GM19395 (cell line): ENCODE measurements at regions not wholly inside any gene's neighbourhood (a gene's known extent, or its start where the extent isn't known, plus 50 kb on each side); places are given as distances from the start of the nearest gene placed in this dataset.

ENCODE experiments used
- ATAC-seq: cut with Tn5 transposase; IDR thresholded peaks from one replicate; pipeline ENCODE4 v1.9.1; 2021; ENCODE audit warnings: mild to moderate bottlenecking, moderate library complexity; ENCODE audit not compliant: unreplicated experiment

DNA sequence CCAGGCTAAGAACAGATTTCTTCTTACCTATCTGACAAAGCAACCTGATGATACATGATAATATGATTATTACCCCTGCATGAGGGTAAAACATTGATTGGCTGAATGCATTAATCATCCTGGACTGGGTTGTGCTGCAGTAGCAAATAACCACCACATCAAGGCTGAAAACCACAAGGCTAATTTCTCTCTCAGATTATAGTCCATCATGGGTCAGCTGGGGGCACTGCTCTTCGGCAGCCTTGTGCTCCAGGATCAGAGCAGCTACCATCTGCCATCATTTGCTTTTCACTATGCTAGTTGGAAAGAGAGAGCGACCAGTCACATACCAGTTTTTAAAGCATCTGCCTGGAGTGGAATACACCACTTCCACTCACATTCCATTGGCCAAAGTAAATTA lies 383.5 kb downstream of the RASEF start:
- no peak for ATAC-seq

DNA sequence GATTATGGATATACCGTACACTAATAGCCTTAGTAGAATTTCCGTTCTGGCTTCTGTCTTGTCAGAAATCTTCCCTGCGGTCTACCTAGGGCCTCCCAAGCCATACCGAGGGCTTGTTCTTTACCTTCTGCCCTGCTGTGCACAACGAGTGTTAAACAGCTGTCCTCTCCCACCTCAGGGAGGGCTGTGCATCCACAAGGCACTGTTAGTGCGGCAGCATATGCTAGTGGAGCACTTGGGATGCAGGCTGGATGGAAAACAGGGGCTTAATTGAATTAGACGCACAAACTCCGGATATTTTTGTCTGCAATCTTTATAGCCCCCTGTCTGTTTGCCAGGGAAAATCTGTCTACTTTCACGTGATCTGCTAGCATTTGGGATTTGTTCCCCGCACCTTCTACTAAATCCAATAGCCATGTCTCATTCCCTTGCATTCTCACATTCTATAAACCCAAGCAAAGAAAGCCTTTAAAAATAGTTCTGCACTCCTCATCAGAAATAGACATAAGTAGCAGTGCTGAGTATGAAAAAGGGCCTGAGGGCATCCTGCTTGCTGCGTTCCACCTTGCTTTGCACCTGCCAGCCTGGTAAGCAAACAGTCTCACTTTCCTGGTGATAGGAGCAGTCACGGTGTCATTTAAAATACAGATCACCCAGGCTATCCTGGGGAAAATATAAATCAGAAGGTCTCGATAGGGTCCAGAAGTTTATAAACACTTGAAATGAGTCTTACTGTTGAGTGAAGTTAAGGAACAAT lies 382.6 kb downstream of the RASEF start:
- ATAC-seq, result no peak

DNA sequence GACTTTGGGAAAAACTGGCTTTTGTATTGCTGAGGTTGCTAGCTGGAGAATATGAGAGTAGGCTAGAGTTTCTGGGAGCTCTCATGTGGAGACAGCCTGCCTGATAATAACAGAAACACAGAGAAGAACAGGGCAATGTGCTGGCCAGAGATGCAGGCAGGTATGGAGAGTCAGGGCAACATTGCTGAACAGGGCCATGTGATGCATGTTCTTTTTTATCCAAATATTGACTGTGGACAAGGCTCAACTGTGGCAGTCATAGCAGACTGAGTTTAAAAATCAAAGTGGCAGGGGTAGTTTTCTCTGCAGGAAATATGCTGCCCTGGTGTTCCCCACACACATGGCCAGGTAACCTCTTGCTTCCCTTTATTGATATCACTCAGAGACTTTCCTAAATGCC lies 381.1 kb downstream of the RASEF start:
- ATAC-seq, result no peak

DNA sequence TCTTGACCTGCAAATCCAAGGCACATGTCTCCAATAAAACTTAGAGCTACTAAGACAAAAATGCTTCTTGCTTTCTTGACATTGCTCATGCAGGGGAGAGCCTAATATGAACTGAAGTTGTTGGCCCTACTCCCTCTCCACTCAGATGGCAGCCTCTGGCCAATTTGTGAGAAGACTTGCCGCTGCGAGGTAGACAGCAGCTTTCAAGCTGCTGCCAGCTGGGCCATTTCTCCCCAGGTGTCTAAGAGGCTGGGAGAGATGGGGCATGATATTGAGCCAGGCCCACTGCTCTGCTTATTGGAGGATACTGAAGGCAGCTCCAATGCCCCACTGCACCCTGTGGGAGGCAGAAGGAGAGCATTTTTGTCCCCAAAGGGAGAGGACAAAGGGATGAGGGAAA lies 380.5 kb downstream of the RASEF start:
- ATAC-seq, result no peak

DNA sequence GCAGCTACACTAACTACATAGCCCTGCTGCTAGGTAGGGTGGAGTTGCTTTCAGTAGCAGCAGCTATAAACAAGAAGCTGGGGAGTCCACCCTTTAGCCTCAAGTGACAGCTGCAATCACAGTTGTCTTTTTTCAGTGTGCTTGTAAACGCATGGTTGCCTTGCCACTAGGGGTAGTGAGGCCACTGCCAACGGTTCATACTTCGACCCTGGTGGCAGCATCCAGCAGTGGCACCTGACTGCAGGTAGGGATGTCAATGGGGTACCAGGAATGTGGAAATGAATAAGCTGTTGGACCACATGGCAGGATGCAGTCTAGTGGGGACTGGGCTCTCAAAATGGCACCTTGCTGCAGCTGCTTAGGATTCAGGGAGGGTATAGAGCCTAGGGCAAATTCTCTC lies 367.2 kb downstream of the RASEF start:
- no peak for ATAC-seq

DNA sequence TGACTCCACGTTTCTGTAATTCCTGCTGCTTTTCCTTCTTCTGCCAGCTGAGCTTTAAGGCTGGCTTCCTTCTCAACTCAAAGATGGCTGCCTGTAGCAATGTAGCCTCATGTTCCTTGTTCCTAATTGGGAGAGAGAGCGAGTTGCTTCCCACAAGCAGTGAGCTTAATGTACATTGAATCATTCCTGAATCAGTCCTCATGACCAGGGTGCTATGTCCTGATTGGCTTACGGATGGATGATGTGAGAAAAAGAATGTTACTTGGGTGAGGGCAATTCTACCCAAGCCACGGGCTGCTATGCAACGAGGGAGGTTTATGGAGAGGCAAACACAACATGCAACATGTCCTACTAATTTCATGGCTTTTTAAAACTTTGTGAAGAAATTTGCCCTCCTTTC lies 356.2 kb downstream of the RASEF start:
- ATAC-seq, result no peak

DNA sequence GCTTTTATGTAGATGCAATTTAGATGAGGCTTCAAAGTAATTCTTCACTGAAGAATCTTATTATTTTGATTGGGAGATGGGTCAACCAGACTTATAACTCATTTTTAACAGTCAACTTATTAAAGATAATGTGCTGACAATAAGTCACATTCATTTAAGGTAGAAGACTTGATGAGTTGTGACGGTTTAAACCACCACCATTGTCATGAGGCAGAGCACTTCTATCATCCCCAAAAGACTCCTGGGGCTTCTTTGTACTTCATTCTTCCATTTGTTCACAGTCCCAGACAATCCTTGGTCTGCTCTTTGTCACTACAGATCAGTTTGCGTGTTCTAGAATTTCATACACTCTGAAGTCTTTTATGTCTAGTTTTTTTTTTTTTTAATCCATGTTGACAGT lies 346.1 kb downstream of the RASEF start:
- no peak for ATAC-seq

DNA sequence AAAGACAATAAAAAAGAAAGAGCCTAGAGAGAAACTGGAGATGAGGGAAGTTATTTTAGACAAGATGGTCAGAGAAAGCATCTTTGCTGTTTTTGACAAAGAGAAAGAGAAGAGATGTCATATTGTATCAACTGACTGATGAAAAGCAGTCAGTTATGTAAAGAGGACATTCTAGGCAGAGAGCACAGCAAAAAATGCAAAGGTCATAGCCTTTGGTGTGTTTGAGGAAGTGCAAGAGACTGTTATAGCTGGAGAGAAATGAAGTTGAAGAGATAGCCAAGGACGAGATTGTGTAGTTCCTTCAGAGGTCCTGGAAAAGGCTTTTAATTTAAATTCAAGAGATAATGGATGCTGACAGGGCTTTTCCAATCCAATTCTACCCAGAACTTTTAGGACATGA lies 342.4 kb downstream of the RASEF start:
- ATAC-seq, result no peak

DNA sequence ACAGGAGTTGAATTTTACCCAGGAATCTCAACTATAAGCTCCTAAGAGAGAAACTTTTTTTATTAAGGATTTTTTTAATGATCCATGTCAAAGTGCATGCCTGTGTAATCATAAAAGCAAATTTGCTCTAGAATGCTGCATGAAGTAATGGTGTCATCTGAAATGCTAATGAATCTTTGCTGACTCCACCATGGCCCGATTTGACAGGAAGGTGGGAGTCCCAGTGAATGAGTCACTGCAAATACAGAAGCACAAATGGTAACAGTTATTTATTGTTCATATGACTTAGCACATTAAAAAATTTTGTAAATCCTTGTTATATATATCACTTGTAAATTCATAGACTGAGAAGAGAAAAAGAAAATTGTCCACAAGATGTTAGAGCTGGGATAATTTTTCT lies 341.3 kb downstream of the RASEF start:
- no peak for ATAC-seq

DNA sequence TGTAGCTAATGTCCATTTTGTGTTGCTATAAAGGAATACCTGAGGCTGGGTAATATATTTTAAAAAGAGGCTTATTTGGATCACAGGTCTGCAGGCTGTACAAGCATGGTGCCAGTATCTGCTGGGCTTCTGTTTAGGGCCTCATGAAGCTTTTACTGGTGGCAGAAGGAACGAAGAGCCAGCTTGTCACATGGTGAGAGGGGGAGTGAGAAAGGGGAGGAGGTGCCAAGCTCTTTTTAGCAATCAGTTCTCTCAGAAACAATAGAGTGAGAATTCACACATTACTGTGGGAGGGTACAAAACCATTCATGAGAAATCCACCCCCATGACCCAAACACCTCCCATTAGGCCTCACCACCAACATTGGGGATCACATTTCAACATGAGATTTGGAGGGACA lies 340.9 kb downstream of the RASEF start:
- ATAC-seq, result no peak

DNA sequence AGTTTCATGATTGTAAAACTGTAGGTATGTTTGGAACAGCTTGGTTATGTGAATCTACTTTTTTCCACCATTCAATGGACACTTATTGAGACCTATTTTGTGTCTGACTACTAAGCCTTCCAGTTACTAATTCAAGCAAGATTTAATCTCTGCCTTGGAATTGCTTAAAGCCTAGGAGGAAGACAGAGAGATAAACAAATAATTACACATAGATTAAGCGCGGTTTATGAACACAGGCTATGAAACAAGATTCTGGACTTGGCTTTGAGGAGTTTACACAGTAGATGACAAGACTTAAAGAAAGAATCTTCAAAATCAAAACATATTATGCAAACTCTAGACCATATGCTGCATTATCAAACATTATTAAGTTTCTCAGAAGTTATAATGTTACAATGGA lies 340.4 kb downstream of the RASEF start:
- no peak for ATAC-seq

DNA sequence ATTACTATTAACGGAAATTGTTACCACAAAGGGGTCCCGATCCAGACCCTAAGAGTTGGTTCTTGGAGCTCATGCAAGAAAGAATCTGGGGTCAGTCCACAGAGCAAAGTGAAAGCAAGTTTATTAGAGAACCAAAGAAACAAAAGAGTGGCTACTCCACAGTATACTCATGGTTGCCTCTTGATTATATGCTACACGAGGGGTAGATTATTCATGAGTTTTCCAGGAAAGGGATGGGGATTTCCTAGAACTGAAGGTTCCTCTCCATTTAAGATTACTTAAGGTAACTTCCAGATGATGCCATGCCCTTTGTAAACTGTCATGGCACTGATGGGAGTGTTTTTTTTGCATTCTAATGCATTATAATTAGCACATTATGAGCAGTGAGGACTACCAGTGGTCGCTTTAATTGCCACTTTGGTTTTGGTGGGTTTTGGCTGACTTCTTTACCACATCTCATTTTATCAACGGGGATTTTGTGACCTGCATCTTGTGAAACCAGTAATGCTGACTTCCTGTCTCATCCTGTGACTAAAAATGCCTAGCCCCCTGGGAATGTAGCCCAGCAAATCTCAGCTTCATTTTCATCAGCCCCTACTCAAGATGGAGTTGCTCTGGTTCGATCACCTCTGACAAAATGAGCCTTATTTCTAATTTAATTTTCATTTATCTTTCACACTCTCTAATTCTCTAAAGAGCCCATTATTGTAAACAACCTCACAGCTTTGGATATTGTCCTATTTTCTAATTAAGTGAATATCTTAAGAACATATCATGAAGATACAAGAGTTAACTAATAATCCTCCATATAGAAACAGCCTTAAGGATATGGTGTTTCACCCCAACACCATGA lies 336.3 kb downstream of the RASEF start:
- no peak for ATAC-seq

DNA sequence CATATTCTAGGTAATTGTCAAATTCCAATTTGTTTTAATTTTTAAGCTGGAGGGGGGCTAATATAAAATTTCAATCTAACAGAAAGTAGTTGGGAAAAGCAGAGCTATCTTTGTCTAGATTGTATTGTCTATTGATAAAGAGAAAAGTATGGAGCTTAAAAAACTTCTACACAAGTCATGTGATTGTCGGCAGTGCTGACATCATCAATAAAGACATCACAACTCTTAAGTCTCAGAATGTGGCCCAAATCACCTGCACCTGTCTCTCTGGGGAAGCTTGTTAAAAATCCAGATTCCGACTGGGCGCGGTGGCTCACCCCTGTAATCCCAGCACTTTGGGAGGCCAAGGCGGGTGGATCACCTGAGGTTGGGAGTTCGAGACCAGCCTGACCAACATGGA lies 333.8 kb downstream of the RASEF start:
- ATAC-seq, result no peak

DNA sequence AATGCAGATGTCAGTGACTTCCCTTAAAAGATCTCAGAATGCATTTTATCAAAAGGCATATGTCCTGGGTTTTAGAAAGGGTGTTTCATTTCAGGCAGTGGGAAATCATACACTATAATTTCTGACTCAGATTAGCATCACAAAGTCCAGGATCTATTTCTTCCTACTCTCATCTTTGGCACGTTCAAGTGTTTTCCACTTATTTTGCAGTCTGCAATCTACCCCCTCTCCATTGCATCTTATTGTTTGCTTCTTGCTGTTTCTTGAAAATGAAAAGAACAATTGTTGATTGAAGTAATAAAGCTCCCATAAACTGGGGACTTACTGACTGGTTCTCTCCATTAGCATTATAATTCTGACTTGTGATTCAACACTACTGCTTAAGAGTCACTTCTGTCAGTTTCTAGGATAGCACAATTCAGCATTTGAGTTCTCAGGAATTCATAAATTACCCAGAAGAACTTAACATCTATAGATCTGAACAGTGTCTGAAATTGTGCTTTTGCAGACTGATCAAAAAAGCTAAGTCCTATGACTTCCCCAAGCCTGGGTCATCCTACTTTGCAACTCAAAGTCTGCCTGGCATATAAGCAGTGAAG lies 332.9 kb downstream of the RASEF start:
- ATAC-seq, result no peak

DNA sequence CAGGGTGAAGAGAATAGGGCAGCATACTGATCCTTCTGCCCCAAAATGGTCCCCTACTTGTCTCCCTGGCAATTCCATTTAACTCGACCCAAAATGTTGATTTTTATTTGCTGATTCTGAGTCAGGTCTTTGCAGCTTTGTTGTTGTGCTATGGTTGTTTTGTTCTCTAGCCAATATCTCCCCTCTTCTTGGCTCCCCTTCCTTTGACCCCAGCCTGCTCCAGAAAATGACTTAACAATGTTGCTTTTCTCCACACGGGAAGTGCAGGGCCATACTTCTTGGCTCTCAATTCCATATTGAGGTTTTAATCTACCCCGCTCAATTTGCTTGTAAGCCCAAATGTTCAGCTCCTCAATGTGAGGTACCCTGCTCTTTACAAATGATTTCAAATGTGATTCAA lies 330.0 kb downstream of the RASEF start:
- ATAC-seq, result no peak

DNA sequence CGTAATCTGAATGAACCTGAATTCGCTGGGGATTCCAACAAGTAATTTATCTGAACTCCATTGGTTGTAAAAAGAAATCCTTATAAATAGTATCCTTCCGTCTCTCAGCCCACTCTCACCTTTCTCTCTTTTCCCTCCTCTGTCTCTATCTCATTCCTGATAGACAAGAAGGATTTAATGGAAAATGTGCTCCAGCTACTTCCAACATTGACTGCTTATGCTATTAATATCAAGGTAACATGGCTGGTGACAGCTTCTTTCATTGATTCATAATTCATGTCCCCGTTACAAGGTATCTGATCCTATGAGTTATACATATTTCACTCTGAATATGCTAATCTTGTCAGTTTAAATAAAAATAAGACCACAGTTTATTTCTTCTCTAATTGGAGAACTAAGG lies 326.8 kb downstream of the RASEF start:
- no peak for ATAC-seq

DNA sequence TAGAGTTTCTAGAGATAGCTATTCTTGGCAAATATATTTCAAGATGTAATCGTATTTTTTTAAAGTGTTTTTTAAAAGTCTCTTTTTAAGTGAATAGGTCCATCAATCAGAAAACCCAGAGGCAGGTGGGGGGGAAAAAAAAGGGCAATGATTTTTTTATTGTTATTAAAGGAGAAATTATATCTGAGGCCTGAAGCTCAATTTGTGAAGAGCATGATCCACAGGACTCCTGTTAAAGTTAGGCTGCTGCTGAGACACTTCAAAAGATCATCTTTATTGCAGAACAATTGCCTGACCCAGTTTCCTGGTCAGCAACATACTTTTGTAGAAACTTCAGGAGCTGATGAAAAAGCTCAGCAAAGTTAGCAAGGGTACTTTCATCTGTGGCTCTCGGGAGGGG lies 326.2 kb downstream of the RASEF start:
- ATAC-seq, result no peak

DNA sequence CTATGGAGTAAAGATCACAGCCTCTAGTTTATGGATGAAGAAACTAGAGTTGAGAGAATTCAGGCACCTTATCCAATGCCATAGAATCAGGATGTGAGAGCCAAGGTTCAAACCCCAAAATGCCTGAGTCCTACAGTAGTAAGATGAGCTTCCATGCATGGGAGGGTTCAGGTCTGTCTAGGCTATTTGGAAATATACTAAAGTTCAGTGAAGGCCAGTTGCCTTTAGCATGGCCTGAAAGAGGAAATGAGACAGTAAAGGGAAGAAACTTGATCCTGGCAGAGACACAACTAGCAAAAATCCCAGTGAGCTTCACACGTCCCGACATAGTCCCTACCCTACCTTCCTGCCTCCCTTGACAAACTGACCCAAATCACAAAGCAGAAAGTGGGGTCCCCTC lies 317.0 kb downstream of the RASEF start:
- ATAC-seq, result no peak

DNA sequence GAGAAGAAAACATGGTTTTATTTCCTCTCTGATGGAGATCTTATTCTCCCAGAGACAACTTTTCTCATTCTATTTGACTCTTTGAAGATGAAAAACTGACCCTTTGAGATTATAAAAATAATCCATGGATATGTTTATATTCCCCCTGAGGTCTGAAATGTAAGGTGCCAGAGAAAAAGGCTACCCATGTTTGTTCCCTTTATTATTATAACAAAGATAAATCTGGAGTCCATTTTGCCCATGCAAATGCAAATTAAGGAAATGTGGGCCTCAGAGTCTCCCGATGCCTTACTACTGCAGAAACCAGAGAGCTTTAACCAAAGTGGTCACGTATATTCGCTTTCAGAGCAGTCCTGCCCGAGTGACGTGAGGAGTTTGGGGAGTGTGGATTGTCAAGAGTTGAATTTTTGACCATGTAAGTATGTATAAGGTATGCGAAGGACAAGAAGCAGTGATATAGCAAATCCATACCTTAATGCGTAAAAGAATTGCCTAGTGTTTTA lies 312.5 kb downstream of the RASEF start:
- no peak for ATAC-seq

DNA sequence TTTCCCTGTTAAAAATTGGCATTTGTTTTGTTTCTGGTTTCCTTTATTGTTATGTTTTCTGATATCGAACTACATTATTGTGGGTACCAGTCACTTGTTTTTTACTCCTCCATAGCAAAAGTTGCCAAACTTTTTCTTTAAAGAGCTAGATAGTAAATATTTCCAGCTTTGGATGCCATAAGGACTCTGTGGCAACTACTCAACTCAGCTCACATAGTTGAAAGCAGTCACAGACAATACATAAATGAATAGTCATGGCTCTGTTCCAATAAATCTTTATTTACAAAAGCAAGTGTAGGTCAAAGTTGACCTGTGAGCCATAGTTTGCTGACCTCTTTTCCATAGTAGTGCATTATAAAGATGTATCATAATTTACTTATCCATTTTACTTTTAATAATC lies 305.0 kb downstream of the RASEF start:
- no peak for ATAC-seq

DNA sequence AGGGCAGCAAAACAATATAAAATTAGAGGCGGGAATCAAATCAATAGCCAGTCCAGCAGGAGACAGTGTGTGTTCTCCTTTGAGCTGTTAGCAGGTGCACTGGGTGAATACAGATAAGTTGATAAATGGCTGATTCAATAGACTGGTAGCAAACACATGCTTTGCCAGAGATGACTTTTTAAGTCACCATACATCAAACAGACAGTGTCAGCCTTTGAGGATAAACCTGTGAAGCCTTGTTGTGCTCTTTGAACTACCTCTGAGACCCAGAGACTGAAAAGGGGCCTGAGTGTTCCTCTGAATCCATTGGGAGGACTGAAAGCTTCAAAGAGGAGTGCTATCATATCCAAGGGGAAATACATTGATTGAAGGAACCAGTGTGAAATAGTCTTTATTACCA lies 301.9 kb downstream of the RASEF start:
- no peak for ATAC-seq

DNA sequence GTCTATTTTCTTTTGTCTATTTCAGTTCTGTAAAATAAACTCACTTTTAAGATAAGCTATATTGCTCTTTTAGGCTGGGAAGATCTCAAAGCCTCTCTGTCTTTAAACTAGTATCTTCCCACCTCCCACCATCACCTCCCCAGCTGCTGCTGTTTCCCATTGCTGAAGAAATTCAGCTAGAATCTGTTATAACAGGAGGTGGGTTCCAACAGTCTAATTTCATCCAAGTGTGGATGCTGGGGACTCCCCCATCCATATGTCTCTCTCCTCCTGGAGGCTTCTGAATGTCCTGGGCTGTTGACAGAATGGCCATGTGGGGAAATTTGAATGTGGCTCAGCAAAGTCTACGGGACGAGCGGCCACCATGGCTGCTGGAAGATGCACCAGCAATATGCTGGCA lies 301.0 kb downstream of the RASEF start:
- no peak for ATAC-seq
